HG03521 (cell line): ENCODE measurements at regions not wholly inside any gene's neighbourhood (a gene's known extent, or its start where the extent isn't known, plus 50 kb on each side); places are given as distances from the start of the nearest gene placed in this dataset.

Source experiments
- ATAC-seq: cut with Tn5 transposase; IDR thresholded peaks from one replicate; pipeline ENCODE4 v1.9.1; 2021; ENCODE audit warnings: mild to moderate bottlenecking, moderate library complexity; ENCODE audit not compliant: unreplicated experiment

DNA sequence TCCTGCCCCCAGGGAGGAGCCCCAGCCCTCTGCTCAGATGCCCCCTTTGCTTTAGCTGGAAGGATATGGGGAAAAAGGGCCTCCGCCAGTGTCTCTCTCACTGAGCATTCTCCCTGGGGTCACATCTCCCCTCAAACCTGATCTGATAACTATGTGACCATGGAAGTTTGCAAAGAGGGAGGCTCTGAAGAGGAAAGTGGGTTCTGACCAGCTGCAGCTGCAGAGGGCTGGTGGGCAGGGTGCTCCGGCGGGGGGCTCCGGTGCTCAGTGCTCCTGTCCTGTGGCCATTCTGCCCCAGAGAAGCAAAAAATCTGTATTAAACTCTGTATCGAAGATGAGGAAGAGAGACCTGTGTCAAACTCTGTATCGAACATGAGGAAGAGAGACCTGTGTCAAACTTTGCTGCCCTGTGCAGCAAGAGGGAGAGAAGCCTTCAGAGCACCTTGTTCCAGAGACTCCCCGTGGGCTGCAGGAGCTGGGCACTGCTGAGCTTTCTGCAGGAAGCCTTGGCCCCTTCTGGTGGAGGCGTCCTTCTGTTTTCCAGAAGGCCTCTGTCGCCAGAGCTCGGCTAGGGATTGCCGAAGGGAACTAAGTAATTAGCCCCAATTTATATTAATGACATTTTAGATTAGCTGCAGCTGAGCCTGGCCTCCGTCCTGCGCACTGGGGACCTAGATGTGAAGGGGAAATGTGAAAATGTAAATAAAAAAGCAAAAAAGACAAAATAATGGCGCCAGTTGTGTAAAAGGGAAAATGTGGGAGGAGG, 186.2 kb upstream of the C1orf174 start:
- no peak for ATAC-seq

DNA sequence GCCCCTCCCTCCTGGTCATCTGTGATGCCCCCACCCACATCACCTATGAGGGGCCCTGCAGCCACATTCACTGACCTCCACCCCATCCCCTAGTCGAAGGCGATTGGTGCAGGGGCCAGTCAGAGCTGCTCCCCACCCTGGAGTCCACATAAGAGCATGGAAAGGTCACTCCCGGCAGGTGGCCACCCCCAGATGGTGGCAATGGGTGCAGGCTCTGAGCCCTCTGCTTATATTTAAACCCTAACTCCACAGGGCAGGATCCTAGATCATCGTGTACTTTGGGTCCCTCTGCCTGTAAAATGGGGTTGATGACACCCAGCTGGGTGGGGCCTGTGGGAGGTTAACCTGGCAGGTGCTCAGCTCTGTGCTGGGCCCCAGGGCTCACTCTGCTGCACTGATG, 186.8 kb upstream of the C1orf174 start:
- no peak for ATAC-seq

DNA sequence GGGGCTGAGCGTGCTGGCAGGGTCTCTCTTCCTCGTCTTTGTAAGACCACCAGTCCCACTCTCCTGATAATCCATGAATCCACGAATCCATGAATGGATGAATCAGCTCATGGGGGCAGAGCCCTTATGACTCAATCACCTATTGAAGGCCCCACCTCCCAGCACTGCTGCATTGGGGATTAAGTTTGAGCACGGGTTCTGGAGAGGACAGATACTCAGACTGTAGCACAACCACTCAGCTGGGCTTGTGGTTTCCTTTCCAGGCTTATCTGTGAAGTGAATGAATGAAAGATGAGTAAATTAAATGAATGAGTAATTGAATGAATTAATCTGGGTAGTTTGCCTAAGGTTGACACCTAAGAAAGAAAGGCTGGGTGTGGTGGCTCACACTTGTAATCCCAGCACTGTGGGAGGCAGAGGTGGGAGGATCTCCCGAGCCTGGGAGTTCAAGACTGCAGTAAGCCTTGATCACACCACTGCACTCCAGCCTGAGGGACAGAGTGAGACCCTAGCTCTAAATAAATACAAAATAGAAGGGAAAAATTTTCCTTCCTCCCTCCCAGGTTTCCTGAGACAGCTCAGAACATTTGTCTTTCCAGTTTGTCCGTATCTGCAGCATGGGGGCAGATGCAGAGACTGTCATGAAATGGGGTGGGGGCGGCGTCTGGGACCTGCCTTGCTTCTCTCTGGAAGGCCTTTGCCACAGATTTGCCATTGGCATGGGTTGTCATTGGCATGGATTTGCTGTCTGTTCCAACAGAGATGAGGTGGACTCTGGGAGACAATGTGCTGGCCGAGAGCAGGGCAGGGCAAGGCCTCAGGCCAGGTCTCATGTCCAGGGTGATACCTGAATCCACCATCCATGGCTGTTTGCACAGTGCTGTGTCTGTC, 187.7 kb upstream of the C1orf174 start:
- ATAC-seq: no peak

DNA sequence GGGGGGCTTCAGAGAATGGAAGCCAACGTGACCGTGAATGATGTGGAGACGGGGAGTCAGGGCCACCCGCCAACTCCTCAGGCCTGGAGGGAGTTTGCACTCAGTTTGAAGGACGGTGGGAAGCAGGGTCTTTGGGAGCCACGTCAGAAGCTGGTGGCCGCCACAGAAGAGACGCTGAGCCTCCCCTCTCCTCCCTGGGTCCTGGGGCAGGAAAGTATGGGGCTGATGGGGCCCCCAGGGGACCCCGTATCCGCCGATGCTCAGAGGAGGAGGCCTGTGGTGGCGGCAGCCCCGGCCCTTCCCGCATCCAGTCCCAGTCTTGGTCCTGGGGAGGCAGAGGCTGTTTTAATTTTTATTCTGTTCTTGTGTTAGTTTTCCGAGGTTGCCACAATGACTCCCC, 188.6 kb upstream of the C1orf174 start:
- no peak for ATAC-seq

DNA sequence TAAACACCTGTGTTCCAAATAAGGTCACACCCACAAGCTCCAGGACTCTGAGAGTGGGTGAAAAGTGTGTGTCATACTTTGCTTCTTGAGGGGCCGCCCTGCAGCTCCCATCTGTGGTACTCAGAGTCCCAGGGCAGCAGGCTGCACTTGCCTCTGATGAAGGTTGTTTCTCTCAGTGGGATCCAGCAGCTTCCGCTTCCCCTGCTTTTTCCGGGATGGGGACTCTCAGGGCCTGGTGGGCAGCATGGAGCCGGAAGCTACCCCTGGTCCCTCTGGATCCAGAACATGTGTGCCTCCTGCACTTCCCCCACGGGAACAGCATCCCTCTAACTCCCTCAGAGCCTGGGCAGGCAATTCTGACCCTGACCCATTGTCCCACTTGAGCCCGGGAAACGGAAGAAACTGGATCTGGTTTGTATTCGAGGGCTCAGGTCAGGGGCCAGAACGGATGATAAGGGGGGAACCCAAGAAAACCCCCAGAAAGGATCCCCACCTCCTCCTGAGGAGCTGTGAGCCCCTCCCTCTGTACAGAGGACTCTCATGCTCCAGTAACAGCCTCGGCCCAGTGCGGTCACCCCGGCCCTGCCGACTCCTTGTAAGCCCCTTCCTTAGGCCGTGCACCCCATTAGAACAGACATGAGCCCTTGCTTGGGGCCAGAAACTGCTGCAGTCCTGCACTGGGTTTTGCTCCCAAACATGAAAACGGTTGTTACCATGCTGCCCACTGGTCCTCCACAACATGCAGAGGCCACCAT, 189.5 kb upstream of the C1orf174 start:
- ATAC-seq: no peak

DNA sequence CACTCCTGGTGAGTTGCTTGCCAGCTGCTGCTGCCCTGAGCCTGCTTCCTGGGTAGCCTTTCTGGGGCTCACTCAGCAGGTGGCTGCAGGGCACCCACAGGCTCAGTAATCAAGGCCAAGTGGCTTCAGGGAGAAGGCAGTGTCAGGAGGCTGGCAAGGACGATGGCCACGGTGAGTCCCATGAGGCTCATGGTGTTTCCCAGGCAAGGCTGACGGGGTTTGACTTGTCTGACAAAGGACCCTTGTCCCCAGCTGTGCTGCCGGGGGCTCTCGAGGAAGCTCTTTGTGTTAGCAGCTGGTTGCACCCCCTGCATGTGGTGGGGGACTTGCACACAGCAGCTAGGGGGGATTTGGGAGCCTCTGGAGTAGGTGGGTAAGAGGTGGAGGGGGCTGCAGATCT, 190.5 kb upstream of the C1orf174 start:
- no peak for ATAC-seq

DNA sequence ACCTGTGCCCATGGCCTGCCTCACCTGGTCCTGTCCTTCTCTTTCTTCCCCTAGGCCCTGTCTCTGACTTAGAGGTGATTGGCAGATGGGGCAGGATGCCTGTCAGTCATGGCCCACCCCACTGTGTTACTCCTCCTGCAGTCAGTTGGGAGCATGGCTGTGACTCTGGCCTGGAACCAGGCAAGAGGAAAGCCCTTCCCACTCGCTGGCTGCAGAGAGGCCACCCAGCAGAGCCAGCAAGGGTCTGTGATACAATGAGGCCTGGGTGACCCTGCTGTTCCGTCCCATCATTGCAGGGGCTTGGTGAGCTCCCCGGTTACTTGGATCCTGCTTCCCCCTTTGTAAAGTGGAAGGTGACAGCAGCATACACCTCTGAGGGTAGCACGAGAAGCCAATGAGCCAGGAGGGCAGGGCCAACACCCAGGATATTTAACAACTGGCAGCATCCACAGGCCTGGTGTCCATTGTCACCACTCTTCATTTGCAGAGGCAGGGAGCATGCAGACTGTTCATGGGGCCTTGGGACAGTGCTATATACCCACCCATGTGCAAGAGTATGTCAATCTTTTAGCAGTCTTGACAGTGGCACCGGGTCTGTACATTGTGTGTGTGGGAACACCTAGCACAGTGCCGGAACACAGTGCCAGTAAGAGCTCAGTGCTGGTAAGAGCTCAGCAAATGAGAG, 191.0 kb upstream of the C1orf174 start:
- no peak for ATAC-seq

DNA sequence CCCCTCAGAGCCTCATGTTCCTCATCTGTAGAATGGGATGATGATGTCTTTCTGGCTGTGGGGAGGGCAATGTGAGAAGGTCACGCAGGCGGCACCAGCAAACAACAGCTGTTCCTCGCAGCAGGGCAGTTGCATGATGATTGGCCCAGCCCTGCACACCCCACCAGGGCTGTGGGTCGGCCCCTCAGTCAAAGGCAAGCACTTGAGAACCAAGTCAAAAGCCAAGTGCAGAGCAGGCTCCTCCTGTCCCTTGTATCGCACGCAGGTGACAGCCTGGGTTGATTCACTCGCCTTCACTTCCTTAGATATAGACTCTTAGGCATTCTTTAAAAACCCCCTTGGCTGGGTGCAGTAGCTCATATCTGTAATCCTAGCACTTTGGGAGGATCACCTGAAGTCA, 191.9 kb upstream of the C1orf174 start:
- ATAC-seq: no peak

DNA sequence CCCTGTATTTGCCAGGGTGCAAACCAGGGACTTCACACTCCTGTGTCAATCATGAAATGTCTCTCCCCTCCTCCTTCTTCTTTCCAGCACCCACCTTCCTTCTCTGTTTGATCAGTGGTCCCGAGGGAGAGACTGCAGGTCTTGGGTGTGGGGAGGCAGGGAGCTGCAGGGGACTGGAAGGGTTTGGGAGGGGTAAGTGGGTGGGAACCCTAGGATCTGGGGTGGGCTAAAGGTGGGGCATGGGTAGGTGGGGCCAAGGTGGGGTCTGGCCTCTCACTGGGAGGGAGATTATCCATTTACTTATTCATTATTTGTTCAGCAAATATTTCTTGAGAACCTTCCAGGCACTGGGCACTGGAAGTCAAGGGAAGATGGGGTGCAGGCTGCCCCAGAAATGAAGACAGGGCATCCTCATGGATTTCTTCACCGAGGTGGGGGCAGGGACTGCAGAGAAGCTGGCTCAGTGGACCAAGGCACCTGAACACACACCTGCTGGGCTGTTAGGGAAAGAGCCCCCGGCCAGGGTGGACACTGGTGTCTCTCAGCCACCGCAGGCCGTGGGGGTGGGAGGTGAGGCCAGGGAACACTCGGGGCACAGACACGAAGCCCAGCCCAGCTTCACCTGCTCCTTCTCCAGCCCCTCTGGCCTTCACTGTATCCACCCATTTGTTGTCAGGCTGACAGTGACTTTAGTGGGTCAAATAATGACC, 193.9 kb upstream of the C1orf174 start:
- no peak for ATAC-seq

DNA sequence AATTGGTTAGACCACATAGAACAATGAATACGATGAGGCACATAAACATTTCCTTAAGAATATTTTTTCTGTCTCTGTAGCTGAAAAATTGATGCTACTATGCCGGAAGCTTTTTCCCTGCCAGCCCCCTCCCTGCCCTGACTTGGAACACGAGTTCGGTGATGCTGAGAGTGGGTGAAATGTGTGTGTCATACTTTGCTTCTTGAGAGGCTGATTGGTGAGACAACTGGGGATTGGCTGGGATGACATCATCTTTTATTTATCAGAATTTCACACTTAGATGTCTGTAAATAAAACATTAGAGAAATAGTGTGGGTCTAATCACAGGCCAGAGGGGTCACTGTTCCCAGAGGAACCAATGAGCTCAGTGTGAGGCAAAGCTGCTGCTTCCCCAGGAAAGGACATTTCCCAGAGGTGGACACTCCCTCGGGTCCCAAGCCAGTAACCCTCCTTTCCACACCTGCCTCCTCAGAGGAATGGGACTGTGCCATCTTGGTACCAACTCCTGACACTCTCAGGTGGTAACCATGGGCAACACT, 195.4 kb upstream of the C1orf174 start:
- no peak for ATAC-seq

DNA sequence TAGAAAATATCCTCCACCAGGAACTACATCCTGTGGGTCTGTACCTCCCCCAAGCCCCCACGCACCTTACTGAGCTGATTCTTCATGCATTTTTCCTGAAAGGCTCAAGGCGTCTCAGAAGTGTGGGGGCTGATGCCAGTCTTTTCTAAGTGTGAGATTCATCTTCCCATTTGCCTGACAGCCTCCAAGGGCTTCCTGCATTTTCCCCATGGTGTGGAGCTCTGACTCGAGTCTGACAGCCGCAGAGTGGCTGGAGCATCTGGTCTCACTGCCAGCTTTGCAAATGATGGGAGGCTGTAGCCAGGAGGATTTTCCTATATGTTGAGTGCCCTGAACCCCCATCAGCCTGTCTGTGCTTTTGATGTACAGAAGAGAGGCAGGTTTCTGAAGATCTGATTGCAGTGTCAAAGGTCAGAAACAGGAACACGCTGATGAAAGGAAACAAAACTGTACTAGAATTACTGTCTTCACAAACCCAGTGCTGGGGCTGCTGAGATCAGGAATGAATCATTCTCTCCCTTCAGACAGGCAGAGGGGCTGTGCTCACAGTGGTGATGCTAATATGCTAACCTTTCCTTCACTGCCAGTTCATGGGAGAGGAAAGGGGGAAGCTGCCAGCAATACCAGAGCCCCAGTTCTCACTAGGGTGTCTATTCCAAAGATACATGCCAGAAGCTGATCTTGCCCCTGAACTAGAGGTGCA, 201.5 kb upstream of the C1orf174 start:
- no peak for ATAC-seq

DNA sequence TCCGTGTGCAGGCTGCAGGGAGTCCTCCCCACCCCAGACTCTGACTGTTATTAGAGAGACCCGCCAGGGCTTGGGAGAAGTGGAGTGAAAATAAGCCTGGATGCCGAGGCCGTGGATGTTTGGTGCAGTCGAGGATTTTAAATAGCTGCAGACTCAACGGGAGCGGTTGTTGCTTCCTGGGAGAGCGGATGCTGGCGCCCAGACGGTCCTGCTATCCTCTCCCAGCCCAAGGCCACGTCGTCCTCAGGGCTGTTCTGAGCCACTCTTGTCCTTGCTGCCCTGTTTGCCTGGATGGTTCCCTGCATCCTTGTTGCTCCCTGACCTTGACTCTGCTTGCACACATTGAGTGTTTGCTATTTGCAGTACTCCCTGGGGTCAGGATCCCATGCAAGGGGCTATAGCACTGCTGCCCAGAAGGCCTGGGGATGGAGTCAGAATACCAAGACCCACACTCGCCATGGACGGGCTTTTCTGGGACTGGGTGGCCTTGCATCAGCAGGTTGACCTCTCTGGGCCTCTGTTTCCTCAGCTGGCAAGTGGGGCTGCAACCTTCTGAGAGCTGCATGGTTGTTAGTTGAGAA, 205.3 kb upstream of the C1orf174 start:
- ATAC-seq: no peak

DNA sequence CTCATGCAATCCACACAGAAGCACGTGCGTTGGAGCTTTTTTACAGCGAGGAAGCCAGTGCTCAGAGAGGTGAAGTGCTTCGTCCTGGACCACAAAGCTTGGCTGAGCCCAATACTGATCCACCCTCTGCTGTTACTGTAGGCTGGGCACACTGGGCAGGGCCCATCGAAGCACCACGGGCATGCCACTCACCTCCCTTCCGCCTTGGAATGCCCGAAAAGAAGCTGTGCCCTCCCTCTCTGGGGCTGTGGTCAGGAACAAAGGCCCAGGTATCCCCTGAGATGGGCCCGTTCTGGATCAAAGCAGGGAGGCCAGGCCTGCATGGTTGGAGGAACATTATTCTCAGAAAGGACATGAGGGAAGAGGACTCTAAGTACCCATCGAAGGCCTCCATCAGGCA, 206.7 kb upstream of the C1orf174 start:
- no peak for ATAC-seq

DNA sequence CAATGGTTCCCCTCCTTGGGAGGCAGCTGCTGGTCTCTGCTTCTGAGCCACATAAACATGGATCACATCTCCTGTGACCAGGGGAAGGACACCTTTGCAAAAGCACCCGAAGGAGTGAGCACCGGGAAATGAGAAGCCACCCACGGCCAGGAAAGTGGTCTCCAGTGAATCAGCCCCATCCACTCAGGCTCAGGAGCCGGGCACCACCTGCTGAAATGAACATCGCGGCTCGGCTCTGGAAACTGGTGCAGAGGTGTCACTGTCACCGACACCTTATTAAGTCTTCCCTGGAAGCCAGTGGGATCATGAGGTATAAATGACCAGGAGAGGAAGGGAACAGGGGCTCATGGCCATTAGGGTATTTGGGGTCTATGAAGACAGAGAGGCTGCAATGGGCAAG, 207.2 kb upstream of the C1orf174 start:
- ATAC-seq: no peak

DNA sequence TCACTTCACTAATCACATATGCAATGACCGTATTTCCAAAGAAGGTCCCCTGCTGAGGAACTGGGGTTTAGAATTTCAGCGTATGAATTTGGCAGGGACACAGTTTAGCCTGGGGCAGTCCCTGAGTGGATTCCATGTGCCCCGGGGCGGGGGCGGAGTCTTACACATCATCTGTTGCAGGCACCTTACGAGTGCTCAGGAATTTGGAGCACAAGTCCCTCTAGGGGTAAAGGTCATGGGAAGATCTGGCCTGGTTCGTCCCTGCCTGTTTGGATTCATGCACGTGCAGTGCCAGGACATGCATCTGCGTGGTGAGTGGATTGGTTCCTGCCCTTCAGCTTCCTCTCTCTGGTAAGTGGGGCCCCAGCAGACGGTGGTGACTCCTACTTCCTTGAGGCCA, 208.3 kb upstream of the C1orf174 start:
- no peak for ATAC-seq

DNA sequence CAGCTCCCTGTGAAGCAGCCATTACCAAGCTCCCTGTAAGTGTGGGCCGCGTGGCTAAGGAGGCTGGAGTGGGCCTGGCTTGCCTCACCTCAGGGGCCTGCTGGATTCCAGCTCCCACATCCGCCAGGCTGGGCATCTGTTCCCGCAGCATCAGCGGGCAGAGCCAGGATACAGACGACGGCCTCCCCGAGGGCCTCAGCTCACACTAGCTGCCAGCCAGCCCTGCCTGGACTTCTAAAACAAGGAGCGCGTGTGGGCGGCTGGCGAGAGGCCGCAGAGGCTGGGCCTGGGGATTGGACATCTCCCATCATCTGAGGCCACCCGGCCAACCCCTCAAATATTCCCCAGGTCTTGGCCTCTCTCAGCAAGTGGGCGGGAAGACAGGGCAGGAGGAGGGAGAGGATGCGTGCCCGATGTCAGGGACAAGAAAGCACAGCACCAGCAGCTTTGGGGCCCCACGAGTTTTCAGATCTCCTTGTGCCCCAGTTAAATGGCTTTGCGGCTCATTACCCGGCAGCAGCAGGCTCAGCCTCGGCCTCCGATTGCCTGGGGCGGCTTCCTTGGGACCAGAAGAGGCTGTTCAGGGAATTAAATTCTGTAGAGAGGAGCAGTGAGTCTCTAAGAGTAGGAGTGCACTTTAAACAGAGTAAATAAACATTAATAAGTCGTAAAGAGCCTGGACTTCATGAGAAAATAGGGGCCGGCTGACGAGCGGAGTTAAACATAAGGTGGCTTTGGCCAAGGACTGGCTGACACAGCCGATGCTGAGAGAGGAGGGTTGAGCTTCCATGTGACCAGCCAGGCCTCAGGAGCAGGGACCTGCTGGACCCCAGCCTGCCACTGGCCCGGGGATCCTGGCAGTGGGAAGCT, 208.9 kb upstream of the C1orf174 start:
- no peak for ATAC-seq

DNA sequence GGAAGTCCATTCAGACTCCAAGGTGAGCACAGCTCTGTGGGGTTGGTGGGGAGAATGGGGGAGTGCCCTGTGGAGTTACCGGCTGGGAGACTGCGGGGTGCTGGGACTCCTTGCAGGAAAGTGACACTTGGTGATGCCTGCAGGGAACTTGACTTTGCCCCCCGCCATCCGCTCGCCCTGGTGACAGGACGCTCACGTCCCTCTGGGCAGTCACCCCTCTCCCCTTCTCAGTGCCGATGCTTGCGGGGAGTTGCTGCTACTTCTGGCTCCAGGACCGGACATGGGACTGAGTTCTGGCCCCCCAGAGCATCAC, 209.5 kb upstream of the C1orf174 start:
- ATAC-seq: no peak

DNA sequence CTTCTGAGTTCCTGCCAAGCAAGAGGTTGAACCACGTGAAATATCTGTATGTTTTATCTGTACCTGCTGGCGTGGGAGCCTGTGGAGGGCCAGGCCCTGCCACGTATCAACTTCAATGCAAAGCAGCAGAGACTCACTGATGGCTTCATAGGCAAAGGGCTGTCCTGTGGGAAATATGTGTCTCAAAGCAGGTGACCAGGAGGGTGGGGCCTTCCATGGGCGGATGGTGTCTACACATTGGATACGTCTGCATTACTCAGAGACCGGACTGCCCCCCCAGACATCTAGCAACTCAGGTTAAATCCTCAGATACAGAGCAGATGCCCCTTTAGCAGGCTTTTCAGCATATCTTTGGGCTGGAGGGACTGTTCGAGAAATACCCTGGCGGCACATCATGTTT, 210.8 kb upstream of the C1orf174 start:
- no peak for ATAC-seq
